Mucosa of rectum (tissue), 2 donors: ENCODE measurements at regions not wholly inside any gene's neighbourhood (a gene's known extent, or its start where the extent isn't known, plus 50 kb on each side); places are given as distances from the start of the nearest gene placed in this dataset.
"Not testable (repeated sequence)": the region's sequence is repeated elsewhere in the genome, so short reads cannot be mapped to it uniquely, and the experiment has no call there.

ENCODE experiments used
- H3K27ac ChIP-seq, 2 donors: one replicate each; pipeline ENCODE4 v1.7.0; 2013; ENCODE audit warnings: inconsistent platforms in 2 of 2, low read depth in 2 of 2, low read length in 2 of 2
- H3K27me3 ChIP-seq, 2 donors: one replicate each; pipeline ENCODE4 v1.7.0; 2013; ENCODE audit warnings: low read length in 2 of 2; ENCODE audit not compliant: control insufficient read depth in 2 of 2, insufficient read depth in 2 of 2
- H3K36me3 ChIP-seq, 2 donors: one replicate each; pipeline ENCODE4 v1.7.0; 2013; ENCODE audit warnings: low read length in 2 of 2; ENCODE audit not compliant: control insufficient read depth in 2 of 2, insufficient read depth in 2 of 2
- H3K4me1 ChIP-seq, 2 donors: one replicate each; pipeline ENCODE4 v1.7.0; 2013; ENCODE audit warnings: low read length in 2 of 2, mild to moderate bottlenecking in 1 of 2; ENCODE audit not compliant: control insufficient read depth in 2 of 2, insufficient read depth in 2 of 2
- H3K4me3 ChIP-seq, 2 donors: one replicate each; pipeline ENCODE4 v1.7.0; 2013; ENCODE audit warnings: low read length in 2 of 2
- H3K9ac ChIP-seq, 2 donors: one replicate each; pipeline ENCODE4 v1.7.0; 2013; ENCODE audit warnings: low read length in 2 of 2, low read depth in 1 of 2, mild to moderate bottlenecking in 1 of 2
- H3K9me3 ChIP-seq, 2 donors: one replicate each; pipeline ENCODE4 v1.7.0; 2013; ENCODE audit warnings: low read length in 2 of 2; ENCODE audit not compliant: control insufficient read depth in 2 of 2
- donor health status: healthy.
- donor health status: Normal muscosa, but diverticular disease.

- Histone ChIP-seq H3K9me3 (no peaks in the 10 kb centered on the region), H3K4me3 (no peak overlapping the region), H3K4me1 (no peaks in the 10 kb centered on the region), H3K27ac (no peak overlapping the region), H3K27me3 (no peaks in the 10 kb centered on the region), H3K36me3 (no peaks in the 10 kb centered on the region), H3K9ac (no peak overlapping the region)
These were observed 91.9 kb downstream of the FCRL5 start for GRCh38 chr1:157460381-157460780.

GRCh38 chr1:157457279-157457678 lies 95.0 kb downstream of the FCRL5 start:
- Histone ChIP-seq H3K9me3 (no peaks in the 10 kb centered on the region), H3K27me3 (no peaks in the 10 kb centered on the region), H3K36me3 (no peaks in the 10 kb centered on the region), H3K4me3 (no peak overlapping the region), H3K4me1 (no peaks in the 10 kb centered on the region), H3K27ac (no peak overlapping the region), H3K9ac (no peak overlapping the region)

DNA sequence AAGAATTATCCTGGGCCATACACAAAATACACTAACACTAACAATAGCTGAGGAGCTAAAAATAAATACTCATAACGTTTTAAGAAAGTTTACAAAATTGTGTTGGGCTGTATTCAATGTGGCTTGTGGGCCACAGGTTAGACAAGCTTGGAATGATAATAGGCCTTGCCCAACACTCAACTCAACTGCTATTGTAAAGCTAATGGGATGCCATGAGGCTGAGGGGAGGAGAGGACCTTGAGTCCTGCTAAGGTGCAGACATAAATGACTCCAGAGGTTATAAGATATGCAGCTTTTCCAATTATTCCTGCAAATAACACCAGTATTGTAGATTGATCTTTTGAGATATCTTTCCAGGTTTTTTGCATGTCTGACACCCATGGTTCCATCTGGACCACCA lies 97.0 kb downstream of the FCRL5 start:
- Histone ChIP-seq H3K9me3 (no peaks in the 10 kb centered on the region), H3K27ac (no peak overlapping the region), H3K4me3 (no peak overlapping the region), H3K36me3 (no peaks in the 10 kb centered on the region), H3K4me1 (no peaks in the 10 kb centered on the region), H3K27me3 (no peaks in the 10 kb centered on the region), H3K9ac (no peak overlapping the region)

DNA sequence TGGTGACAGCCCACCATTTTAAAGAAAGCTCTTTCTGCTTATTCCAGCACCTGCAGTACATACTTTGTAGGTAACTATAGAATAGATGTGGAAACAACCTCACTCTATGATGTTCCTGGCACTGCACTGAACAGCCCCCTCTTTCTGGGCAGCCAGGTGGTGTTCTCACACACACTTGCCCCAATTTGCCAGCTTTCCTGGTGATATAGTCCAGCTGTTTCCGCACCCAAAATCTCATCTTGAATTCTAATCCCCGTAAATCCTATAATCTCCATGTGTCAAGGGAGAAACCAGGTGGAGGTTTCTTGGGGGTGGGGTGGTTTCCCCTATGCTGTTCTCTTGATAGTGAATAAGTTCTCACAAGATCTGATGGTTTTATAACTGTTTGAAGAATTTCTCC lies 102.2 kb downstream of the FCRL5 start:
- no peaks in the 10 kb centered on the region for H3K4me1 ChIP-seq
- no peaks in the 10 kb centered on the region for H3K27me3 ChIP-seq
- no peaks in the 10 kb centered on the region for H3K9me3 ChIP-seq
- H3K9ac ChIP-seq, result no peak overlapping the region
- H3K4me3 ChIP-seq, result no peak overlapping the region
- H3K27ac ChIP-seq, result no peak overlapping the region
- no peaks in the 10 kb centered on the region for H3K36me3 ChIP-seq

DNA sequence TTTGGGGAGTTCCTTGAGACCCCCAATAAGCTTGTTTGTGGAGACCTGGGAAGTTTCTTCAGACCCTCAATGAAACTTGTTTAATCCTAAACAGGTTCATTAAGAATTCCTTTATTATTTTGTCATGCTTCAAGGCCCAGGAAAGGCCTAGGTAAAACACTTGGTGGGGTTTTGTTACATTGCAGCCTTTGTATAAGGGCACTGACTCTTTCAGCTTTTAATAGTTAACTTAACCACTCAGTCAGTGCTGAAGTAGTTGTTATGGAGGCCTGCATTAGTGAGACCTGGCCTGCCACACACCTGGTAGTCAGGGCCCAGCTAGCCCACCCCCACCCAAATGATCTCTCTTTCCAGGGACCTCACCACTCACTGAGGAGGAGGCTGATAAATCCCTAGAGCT lies 103.7 kb downstream of the FCRL5 start:
- Histone ChIP-seq H3K27ac (no peak overlapping the region), H3K4me1 (no peaks in the 10 kb centered on the region), H3K9ac (no peak overlapping the region), H3K9me3 (no peaks in the 10 kb centered on the region), H3K27me3 (no peaks in the 10 kb centered on the region), H3K36me3 (no peaks in the 10 kb centered on the region), H3K4me3 (no peak overlapping the region)

GRCh38 chr1:157446356-157446755 lies 106.0 kb downstream of the FCRL5 start:
- H3K4me1 ChIP-seq, H3K36me3 ChIP-seq, H3K9me3 ChIP-seq, H3K27ac ChIP-seq, H3K27me3 ChIP-seq, H3K9ac ChIP-seq, H3K4me3 ChIP-seq: not testable (repeated sequence)

GRCh38 chr1:157445616-157446140 lies 106.6 kb downstream of the FCRL5 start:
- not testable (repeated sequence) for H3K27me3 ChIP-seq, H3K9ac ChIP-seq, H3K4me3 ChIP-seq, H3K27ac ChIP-seq, H3K9me3 ChIP-seq, H3K4me1 ChIP-seq, H3K36me3 ChIP-seq

- Histone ChIP-seq H3K27me3 (no peaks in the 10 kb centered on the region), H3K9me3 (no peaks in the 10 kb centered on the region), H3K27ac (no peak overlapping the region), H3K4me1 (peaks cover 0 to 2% of the 10 kb centered on the region in 2 donors), H3K36me3 (no peaks in the 10 kb centered on the region), H3K9ac (no peak overlapping the region), H3K4me3 (no peak overlapping the region)
These were observed 110.2 kb downstream of the FCRL5 start for GRCh38 chr1:157442065-157442464.

GRCh38 chr1:157439302-157439954 lies 112.9 kb downstream of the FCRL5 start:
- Histone ChIP-seq H3K36me3 (no peaks in the 10 kb centered on the region), H3K27me3 (no peaks in the 10 kb centered on the region), H3K27ac (no peak overlapping the region), H3K4me1 (peaks cover 0 to 2% of the 10 kb centered on the region in 2 donors), H3K4me3 (no peak overlapping the region), H3K9ac (no peak overlapping the region), H3K9me3 (no peaks in the 10 kb centered on the region)

GRCh38 chr1:157438613-157439012 lies 113.7 kb downstream of the FCRL5 start:
- Histone ChIP-seq H3K4me1 (peaks cover 0 to 2% of the 10 kb centered on the region in 2 donors), H3K9ac (no peak overlapping the region), H3K36me3 (no peaks in the 10 kb centered on the region), H3K4me3 (no peak overlapping the region), H3K9me3 (no peaks in the 10 kb centered on the region), H3K27ac (no peak overlapping the region), H3K27me3 (peaks cover 0 to 2% of the 10 kb centered on the region in 2 donors)
